H1 (cell line): ENCODE measurements at regions not wholly inside any gene's neighbourhood (a gene's known extent, or its start where the extent isn't known, plus 50 kb on each side); places are given as distances from the start of the nearest gene placed in this dataset.

ENCODE experiments used
- CHD1 ChIP-seq: IDR thresholded peaks from 2 replicates; pipeline ENCODE4 v1.6.1; 2012; ENCODE audit warnings: low read depth, low read length, improper control_type of control experiment
- CHD2 ChIP-seq: IDR thresholded peaks from 2 replicates; pipeline ENCODE4 v1.6.1; 2012; ENCODE audit warnings: low read length, improper control_type of control experiment
- CREB1 ChIP-seq: IDR thresholded peaks from 2 replicates; pipeline ENCODE4 v1.6.1; 2012; ENCODE audit warnings: inconsistent platforms
- FOSL1 ChIP-seq: IDR thresholded peaks from 2 replicates; pipeline ENCODE4 v1.6.1; 2011; ENCODE audit warnings: mild to moderate bottlenecking, low read depth, low read length, moderate library complexity; ENCODE audit not compliant: insufficient read depth
- GTF2F1 ChIP-seq: IDR thresholded peaks from 2 replicates; pipeline ENCODE4 v1.6.1; 2012; ENCODE audit warnings: low read depth, low read length, improper control_type of control experiment, borderline replicate concordance
- SIRT6 ChIP-seq: IDR thresholded peaks from one replicate; pipeline ENCODE4 v1.7.1; 2012; ENCODE audit warnings: low read length, inconsistent platforms

GRCh38 chr1:234840253-234840652 lies 230.3 kb upstream of the IRF2BP2 start (continued):
- no peak for TF ChIP-seq GTF2F1
- TF ChIP-seq CHD1, result no peak
- no peak for TF ChIP-seq CHD2
- no peak for TF ChIP-seq FOSL1
- no peak for TF ChIP-seq SIRT6
- no peak for TF ChIP-seq CREB1
